NCI-H510A treated with DMSO at 0.1 percent for 48 hours (cell line): ENCODE measurements at regions not wholly inside any gene's neighbourhood (a gene's known extent, or its start where the extent isn't known, plus 50 kb on each side); places are given as distances from the start of the nearest gene placed in this dataset.
"Not testable (repeated sequence)": the region's sequence is repeated elsewhere in the genome, so short reads cannot be mapped to it uniquely, and the experiment has no call there.

ENCODE experiments used
- DNase-seq: peaks from one replicate; lab custom pipeline; 2025; lab: John Stamatoyannopoulos, UW

DNA sequence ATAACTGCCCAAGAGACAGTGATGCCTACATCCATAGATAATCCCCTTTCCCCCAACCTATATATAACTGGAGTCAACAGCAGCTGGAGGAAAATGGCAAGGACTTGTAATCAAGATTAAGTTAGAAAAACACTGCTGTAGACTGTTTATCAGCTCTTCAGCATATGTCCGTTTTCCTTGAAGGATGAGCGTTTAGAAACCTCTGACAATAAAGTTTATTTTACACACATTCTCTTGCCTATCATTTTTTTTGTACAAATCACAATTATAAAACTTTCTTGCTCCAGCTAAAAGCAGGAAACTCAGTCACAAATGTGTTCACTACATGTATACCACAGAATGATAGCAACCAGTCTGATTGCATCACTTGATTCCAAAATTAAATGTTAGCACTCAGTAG is 50.8 kb downstream of the PPIAL4G start:
- not testable (repeated sequence) for DNase-seq

GRCh38 chr1:148429856-148430255 is 53.2 kb downstream of the PPIAL4G start:
- not testable (repeated sequence) for DNase-seq

GRCh38 chr1:148426940-148427611 is 56.0 kb downstream of the PPIAL4G start:
- not testable (repeated sequence) for DNase-seq

DNA sequence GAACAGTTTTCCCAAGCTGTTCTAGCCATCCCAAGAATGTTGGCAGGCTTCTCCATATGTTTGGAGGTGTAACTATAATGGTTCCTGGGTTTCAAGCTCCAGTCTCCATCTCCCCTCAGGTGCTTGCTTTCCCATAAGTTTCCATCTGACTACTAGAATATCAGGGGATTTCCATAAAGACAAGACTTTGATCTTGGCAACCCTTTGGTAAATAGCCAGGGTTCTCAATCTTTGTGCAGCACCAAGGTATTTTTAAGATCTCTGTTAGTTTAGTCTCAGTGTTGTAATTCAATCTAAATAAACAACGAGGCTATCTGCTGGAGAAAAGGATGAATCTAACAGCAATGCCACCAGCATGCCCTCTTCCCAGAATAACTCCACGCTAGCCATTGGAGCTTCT is 56.7 kb downstream of the PPIAL4G start:
- DNase-seq = not testable (repeated sequence)

DNA sequence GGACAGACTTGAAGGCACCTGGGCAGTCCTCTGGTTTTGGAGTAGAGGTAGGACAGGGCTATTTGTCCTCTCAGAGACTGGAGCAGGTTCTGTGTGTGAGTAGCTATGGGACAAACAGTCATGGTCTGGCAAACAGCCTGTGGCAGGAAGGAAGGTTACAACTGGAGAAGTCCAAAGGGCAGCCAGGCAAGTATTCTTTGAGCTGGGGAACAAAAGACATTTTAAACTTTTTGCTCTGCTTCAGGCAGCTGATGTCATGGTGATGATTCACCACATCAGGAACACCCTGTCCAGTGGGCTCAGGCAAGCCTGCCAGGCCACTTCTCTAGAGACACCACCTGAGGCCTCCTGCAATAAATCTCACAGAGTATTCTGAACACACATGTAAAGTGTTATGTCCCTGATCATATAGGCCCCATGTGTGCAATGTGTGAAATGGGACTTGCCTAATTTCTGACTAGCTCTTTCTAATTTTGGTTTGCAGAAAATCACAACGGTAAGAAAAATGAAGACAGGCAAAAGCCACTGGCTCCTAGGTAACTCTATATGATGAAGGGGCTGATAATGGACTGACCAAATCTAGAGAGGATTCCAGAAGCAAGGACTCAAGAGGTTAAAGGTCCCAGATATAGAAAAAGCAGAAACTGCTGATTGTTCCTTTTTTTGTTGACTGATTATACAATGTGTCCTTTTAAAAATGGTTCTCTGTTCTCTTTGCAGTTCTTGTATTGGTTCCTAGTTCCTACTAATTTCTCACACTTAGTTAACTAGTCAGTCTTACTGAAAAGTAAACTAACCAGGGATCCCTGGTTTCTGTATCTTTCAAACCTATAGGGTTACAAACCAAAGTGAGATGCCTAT is 58.7 kb downstream of the PPIAL4G start:
- DNase-seq = not testable (repeated sequence)

DNA sequence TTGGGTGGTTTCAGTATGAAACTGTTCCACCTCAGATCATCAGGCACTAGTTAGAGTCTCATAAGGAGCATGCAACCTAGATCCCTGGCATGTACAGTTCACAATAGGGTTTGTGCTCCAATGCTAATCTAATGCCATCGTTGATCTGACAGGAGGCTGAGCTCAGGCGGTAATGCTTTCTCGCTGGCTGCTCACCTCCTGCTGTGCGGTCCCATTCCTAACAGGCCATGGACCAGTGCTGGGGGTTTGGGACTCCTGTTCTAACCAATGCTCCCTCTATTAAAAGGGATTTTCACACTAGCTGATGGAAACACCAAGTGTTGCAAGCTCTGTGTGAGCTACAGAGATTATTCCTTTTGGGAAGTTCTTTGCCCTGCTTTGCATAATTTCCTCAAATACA is 60.2 kb downstream of the PPIAL4G start:
- not testable (repeated sequence) for DNase-seq

DNA sequence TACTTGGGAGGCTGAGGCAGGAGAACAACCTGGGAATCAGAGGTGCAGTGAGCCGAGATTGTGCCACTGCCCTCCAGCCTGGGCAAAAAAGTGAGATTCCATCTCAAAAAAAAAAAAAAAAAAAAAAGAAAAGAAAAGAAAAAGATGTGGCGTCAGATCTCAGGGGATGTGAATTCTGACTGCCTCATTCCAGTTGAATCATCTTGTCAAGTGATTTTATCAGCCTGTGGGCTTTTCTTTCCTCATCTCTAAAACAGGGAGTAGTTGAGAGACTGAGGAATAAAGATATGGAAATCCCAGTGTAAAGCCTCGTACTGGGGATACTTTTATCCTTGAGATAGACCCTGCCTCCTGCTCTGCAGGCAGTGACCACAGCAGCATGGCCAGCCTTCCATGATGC is 65.9 kb downstream of the PPIAL4G start:
- DNase-seq = not testable (repeated sequence)

GRCh38 chr1:148413385-148413784 is 69.7 kb downstream of the PPIAL4G start:
- not testable (repeated sequence) for DNase-seq

GRCh38 chr1:148404786-148405568 is 78.1 kb downstream of the PPIAL4G start:
- not testable (repeated sequence) for DNase-seq

- not testable (repeated sequence) for DNase-seq
These were observed 79.2 kb downstream of the PPIAL4G start for GRCh38 chr1:148403925-148404324.

GRCh38 chr1:148403085-148403456 is 80.0 kb downstream of the PPIAL4G start:
- not testable (repeated sequence) for DNase-seq

GRCh38 chr1:148402152-148403084 is 80.7 kb downstream of the PPIAL4G start:
- DNase-seq = peak; percentile 80

GRCh38 chr1:148397516-148397915 is 85.6 kb downstream of the PPIAL4G start:
- not testable (repeated sequence) for DNase-seq

GRCh38 chr1:148392505-148392904 is 90.6 kb downstream of the PPIAL4G start:
- not testable (repeated sequence) for DNase-seq

- not testable (repeated sequence) for DNase-seq
These were observed 91.8 kb downstream of the PPIAL4G start for GRCh38 chr1:148391323-148391722.

DNA sequence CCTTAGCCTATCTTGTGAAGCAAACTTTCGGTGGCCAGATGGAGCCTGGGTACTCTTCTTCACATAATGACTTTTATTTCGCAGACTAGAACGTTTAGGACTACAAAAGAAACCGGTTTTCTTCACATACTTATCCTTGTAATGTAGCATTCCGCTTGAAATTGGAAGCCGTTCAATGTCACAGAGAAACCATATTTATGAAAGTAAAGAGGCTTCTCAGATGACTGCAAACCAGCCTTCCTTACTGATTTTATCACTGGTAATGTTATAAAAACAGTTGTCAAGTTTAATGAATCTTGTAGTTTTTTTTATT is 94.1 kb downstream of the PPIAL4G start:
- DNase-seq = no peak

- peak; percentile 83 for DNase-seq
These were observed 94.7 kb downstream of the PPIAL4G start for GRCh38 chr1:148388260-148389026.

GRCh38 chr1:148387949-148388259 is 95.2 kb downstream of the PPIAL4G start:
- not testable (repeated sequence) for DNase-seq

DNA sequence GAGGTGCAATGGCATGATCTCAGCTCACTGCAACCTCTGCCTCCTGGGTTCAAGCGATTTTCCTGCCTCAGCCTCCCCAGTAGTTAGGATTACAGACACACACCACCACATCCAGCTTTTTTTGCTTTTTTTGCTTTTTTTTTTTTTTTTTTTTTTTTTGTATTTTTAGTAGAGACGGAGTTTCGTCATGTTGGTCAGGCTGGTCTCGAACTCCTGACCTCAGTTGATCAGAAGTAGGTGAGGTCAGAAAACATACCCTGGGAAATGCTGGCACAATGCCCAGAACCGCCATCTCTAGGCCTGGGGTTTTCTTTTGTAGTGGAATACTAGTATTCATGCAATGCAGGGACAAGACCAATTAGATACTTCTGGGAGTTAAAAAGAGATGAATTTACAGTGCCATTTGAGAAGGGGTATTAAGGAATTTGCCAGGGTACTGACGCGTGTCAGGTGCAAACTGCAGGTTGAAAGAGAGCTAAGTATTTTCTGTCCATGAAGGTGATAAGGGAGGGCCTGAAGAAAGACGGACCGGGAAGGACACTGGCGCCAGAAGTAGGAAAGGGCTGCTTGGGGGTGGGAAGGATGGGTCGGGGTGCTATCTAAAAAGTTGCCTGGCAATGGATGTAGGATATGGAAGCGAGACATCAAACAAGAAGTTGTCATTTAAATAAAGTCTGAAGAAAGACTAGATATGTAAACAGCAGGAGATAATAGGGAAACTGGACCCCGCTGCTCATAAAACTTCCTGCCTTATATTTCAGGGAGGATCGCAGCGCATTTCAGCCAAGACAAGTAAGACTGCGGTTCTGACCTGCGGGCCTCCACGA is 95.8 kb downstream of the PPIAL4G start:
- not testable (repeated sequence) for DNase-seq

- no peak for DNase-seq
These were observed 96.5 kb downstream of the PPIAL4G start for GRCh38 chr1:148386617-148387016.
